ENCODE measurements at regions not wholly inside any gene's neighbourhood (a gene's known extent, or its start where the extent isn't known, plus 50 kb on each side); places are given as distances from the start of the nearest gene placed in this dataset.

DNA sequence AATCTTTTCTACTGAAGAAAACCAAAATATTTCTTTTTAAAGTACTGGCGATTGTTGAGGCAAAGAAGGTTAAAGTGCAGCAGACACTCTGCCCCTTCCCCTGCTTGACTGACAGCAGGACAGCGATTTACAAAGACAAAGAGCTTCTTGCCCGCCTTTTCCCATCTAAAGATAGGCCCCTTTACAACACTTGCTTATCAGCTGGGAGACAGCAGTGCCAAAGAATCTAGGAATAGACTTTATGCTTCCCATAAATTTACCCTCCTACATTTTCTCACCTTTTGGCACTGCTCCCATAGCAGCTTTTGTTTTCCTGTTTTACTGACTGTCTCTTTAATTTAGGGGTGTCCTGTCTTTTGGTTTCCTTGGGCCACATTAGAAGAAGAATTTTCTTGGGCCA, 824.1 kb downstream of the CCSER2 start:
- TF ChIP-seq, protein P1, sequence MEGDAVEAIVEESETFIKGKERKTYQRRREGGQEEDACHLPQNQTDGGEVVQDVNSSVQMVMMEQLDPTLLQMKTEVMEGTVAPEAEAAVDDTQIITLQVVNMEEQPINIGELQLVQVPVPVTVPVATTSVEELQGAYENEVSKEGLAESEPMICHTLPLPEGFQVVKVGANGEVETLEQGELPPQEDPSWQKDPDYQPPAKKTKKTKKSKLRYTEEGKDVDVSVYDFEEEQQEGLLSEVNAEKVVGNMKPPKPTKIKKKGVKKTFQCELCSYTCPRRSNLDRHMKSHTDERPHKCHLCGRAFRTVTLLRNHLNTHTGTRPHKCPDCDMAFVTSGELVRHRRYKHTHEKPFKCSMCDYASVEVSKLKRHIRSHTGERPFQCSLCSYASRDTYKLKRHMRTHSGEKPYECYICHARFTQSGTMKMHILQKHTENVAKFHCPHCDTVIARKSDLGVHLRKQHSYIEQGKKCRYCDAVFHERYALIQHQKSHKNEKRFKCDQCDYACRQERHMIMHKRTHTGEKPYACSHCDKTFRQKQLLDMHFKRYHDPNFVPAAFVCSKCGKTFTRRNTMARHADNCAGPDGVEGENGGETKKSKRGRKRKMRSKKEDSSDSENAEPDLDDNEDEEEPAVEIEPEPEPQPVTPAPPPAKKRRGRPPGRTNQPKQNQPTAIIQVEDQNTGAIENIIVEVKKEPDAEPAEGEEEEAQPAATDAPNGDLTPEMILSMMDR (IDR thresholded peaks at IDR 0.05): no peak
- TF ChIP-seq NR2C2 (CRISPR knock-in tag; IDR thresholded peaks at IDR 0.05) (no peak), ZNF121 (CRISPR knock-in tag; IDR thresholded peaks at IDR 0.05) (no peak), JUN (CRISPR knock-in tag; IDR thresholded peaks at IDR 0.05) (no peak), RORB (CRISPR knock-in tag; IDR thresholded peaks at IDR 0.05) (no peak), FOXJ3 (CRISPR knock-in tag; IDR thresholded peaks at IDR 0.05; ENCODE audit: borderline replicate concordance) (no peak), MXD4 (CRISPR knock-in tag; IDR thresholded peaks at IDR 0.05; ENCODE audit: borderline replicate concordance) (no peak), ELF4 (CRISPR knock-in tag; IDR thresholded peaks at IDR 0.05; ENCODE audit: low read depth) (no peak), NFYB (CRISPR knock-in tag; conservative IDR thresholded peaks at IDR 0.05; ENCODE audit: low read depth) (no peak), ETV6 (CRISPR knock-in tag; IDR thresholded peaks at IDR 0.05) (no peak)
- TF ChIP-seq, protein P2, sequence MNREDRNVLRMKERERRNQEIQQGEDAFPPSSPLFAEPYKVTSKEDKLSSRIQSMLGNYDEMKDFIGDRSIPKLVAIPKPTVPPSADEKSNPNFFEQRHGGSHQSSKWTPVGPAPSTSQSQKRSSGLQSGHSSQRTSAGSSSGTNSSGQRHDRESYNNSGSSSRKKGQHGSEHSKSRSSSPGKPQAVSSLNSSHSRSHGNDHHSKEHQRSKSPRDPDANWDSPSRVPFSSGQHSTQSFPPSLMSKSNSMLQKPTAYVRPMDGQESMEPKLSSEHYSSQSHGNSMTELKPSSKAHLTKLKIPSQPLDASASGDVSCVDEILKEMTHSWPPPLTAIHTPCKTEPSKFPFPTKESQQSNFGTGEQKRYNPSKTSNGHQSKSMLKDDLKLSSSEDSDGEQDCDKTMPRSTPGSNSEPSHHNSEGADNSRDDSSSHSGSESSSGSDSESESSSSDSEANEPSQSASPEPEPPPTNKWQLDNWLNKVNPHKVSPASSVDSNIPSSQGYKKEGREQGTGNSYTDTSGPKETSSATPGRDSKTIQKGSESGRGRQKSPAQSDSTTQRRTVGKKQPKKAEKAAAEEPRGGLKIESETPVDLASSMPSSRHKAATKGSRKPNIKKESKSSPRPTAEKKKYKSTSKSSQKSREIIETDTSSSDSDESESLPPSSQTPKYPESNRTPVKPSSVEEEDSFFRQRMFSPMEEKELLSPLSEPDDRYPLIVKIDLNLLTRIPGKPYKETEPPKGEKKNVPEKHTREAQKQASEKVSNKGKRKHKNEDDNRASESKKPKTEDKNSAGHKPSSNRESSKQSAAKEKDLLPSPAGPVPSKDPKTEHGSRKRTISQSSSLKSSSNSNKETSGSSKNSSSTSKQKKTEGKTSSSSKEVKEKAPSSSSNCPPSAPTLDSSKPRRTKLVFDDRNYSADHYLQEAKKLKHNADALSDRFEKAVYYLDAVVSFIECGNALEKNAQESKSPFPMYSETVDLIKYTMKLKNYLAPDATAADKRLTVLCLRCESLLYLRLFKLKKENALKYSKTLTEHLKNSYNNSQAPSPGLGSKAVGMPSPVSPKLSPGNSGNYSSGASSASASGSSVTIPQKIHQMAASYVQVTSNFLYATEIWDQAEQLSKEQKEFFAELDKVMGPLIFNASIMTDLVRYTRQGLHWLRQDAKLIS (CRISPR knock-in tag; IDR thresholded peaks at IDR 0.05; ENCODE audit: borderline replicate concordance): no peak
- TF ChIP-seq, protein P3, sequence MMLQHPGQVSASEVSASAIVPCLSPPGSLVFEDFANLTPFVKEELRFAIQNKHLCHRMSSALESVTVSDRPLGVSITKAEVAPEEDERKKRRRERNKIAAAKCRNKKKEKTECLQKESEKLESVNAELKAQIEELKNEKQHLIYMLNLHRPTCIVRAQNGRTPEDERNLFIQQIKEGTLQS (CRISPR knock-in tag; conservative IDR thresholded peaks at IDR 0.05): no peak
- TF ChIP-seq, protein P4, sequence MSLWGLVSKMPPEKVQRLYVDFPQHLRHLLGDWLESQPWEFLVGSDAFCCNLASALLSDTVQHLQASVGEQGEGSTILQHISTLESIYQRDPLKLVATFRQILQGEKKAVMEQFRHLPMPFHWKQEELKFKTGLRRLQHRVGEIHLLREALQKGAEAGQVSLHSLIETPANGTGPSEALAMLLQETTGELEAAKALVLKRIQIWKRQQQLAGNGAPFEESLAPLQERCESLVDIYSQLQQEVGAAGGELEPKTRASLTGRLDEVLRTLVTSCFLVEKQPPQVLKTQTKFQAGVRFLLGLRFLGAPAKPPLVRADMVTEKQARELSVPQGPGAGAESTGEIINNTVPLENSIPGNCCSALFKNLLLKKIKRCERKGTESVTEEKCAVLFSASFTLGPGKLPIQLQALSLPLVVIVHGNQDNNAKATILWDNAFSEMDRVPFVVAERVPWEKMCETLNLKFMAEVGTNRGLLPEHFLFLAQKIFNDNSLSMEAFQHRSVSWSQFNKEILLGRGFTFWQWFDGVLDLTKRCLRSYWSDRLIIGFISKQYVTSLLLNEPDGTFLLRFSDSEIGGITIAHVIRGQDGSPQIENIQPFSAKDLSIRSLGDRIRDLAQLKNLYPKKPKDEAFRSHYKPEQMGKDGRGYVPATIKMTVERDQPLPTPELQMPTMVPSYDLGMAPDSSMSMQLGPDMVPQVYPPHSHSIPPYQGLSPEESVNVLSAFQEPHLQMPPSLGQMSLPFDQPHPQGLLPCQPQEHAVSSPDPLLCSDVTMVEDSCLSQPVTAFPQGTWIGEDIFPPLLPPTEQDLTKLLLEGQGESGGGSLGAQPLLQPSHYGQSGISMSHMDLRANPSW (CRISPR knock-in tag; conservative IDR thresholded peaks at IDR 0.05; ENCODE audit: low read depth): no peak
- TF ChIP-seq, protein P5, sequence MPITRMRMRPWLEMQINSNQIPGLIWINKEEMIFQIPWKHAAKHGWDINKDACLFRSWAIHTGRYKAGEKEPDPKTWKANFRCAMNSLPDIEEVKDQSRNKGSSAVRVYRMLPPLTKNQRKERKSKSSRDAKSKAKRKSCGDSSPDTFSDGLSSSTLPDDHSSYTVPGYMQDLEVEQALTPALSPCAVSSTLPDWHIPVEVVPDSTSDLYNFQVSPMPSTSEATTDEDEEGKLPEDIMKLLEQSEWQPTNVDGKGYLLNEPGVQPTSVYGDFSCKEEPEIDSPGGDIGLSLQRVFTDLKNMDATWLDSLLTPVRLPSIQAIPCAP (CRISPR knock-in tag; IDR thresholded peaks at IDR 0.05): no peak

All from WTC11 (cell line).